ENCODE measurements at regions not wholly inside any gene's neighbourhood (a gene's known extent, or its start where the extent isn't known, plus 50 kb on each side); places are given as distances from the start of the nearest gene placed in this dataset.
"Not testable (repeated sequence)": the region's sequence is repeated elsewhere in the genome, so short reads cannot be mapped to it uniquely, and the experiment has no call there.

GRCh38 chr5:92976156-92976555, 604.9 kb downstream of the NR2F1-AS1 start:
- no peak for DNase-seq (ENCODE audit: extremely low spot score, insufficient read length, low read depth)
- no peak for FAIRE-seq

GRCh38 chr5:92969781-92970237, 611.2 kb downstream of the NR2F1-AS1 start:
- FAIRE-seq: no peak
- no peak for DNase-seq (ENCODE audit: extremely low spot score, insufficient read length, low read depth)

- DNase-seq (ENCODE audit: extremely low spot score, insufficient read length, low read depth): no peak
- no peak for FAIRE-seq
Observed at GRCh38 chr5:92969191-92969780, 611.7 kb downstream of the NR2F1-AS1 start.

- no peak for DNase-seq (ENCODE audit: extremely low spot score, insufficient read length, low read depth)
- no peak for FAIRE-seq
Observed at GRCh38 chr5:92963800-92964199, 617.2 kb downstream of the NR2F1-AS1 start.

GRCh38 chr5:92962752-92963151, 618.3 kb downstream of the NR2F1-AS1 start:
- FAIRE-seq: no peak

GRCh38 chr5:92956886-92957285, 624.1 kb downstream of the NR2F1-AS1 start:
- FAIRE-seq (no peak), DNase-seq (ENCODE audit: extremely low spot score, insufficient read length, low read depth) (no peak)

More at GRCh38 chr5:92962752-92963151, 618.3 kb downstream of the NR2F1-AS1 start:
- no peak for DNase-seq (ENCODE audit: extremely low spot score, insufficient read length, low read depth)

- DNase-seq (ENCODE audit: extremely low spot score, insufficient read length, low read depth): no peak
- FAIRE-seq: no peak
Observed at GRCh38 chr5:92952243-92952642, 628.8 kb downstream of the NR2F1-AS1 start.

- DNase-seq (ENCODE audit: extremely low spot score, insufficient read length, low read depth) (no peak), FAIRE-seq (no peak)
Observed at GRCh38 chr5:92951746-92952145, 629.3 kb downstream of the NR2F1-AS1 start.

GRCh38 chr5:92946546-92946945, 634.5 kb downstream of the NR2F1-AS1 start:
- FAIRE-seq: no peak
- no peak for DNase-seq (ENCODE audit: extremely low spot score, insufficient read length, low read depth)

GRCh38 chr5:92945605-92946097, 635.4 kb downstream of the NR2F1-AS1 start:
- no peak for FAIRE-seq
- DNase-seq (ENCODE audit: extremely low spot score, insufficient read length, low read depth): no peak

GRCh38 chr5:92944903-92945604, 636.0 kb downstream of the NR2F1-AS1 start:
- FAIRE-seq (no peak), DNase-seq (ENCODE audit: extremely low spot score, insufficient read length, low read depth) (no peak)

- DNase-seq (ENCODE audit: extremely low spot score, insufficient read length, low read depth) (no peak), FAIRE-seq (no peak)
Observed at GRCh38 chr5:92944337-92944736, 636.7 kb downstream of the NR2F1-AS1 start.

GRCh38 chr5:92942762-92943161, 638.3 kb downstream of the NR2F1-AS1 start:
- FAIRE-seq (no peak), DNase-seq (ENCODE audit: extremely low spot score, insufficient read length, low read depth) (no peak)

- DNase-seq (ENCODE audit: extremely low spot score, insufficient read length, low read depth): no peak
- no peak for FAIRE-seq
Observed at GRCh38 chr5:92941806-92942205, 639.2 kb downstream of the NR2F1-AS1 start.

GRCh38 chr5:92939428-92939827, 641.6 kb downstream of the NR2F1-AS1 start:
- FAIRE-seq (no peak), DNase-seq (ENCODE audit: extremely low spot score, insufficient read length, low read depth) (no peak)

GRCh38 chr5:92937396-92937795, 643.6 kb downstream of the NR2F1-AS1 start:
- not testable (repeated sequence) for FAIRE-seq; DNase-seq (ENCODE audit: extremely low spot score, insufficient read length, low read depth)

GRCh38 chr5:92930057-92930456, 651.0 kb downstream of the NR2F1-AS1 start:
- FAIRE-seq (no peak), DNase-seq (ENCODE audit: extremely low spot score, insufficient read length, low read depth) (no peak)

GRCh38 chr5:92927291-92927778, 653.7 kb downstream of the NR2F1-AS1 start:
- FAIRE-seq: no peak
- DNase-seq (ENCODE audit: extremely low spot score, insufficient read length, low read depth): no peak

GRCh38 chr5:92923885-92924284, 657.1 kb downstream of the NR2F1-AS1 start:
- no peak for DNase-seq (ENCODE audit: extremely low spot score, insufficient read length, low read depth)
- FAIRE-seq: no peak

- no peak for DNase-seq (ENCODE audit: extremely low spot score, insufficient read length, low read depth)
- no peak for FAIRE-seq
Observed at GRCh38 chr5:92922231-92922967, 658.6 kb downstream of the NR2F1-AS1 start.

- DNase-seq (ENCODE audit: extremely low spot score, insufficient read length, low read depth) (no peak), FAIRE-seq (no peak)
Observed at GRCh38 chr5:92917044-92917443, 664.0 kb downstream of the NR2F1-AS1 start.
